ENCODE measurements at regions not wholly inside any gene's neighbourhood (a gene's known extent, or its start where the extent isn't known, plus 50 kb on each side); places are given as distances from the start of the nearest gene placed in this dataset.

DNA sequence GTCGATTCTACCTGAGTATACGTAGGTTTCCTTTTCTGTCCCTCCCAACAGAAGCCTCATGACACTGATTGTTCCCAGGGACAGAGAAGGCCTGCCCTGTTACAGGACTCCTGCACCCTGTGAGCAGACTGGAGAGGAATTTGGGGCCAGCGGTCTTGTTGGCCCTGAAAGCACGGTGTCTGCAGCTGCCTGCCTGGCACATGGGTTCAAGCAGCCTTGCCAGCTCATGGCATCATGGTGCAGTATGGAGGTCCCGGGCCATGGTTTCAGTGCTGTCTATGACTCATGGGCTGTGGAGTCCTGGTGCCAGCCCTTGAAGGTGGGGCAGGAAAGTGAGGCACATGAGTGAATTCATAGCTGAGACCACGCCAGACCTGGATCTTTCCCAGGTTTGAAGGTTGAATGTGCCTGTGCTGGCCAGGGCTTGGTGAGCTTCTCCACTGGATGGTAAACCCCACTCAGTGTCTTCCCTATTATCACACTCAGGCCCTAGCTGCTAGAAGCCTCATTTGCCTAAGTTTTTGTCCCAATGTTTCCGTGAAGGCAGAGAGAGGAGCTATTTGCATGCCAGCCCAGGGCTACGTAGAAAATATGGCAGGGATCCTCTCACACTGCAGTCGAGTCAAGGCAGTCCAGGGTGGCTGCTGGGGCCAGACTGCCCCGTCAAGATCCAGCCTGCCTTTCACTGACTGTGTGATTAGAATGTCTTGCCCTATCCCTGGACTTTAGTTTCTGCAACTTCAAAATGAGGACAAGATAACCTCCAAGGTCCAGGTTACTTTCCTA lies 277.2 kb upstream of the CCL2 start:
- peaks cover 14% of the 10 kb centered on the region for H3K9me3 Mint-ChIP-seq (ENCODE audit: unreplicated experiment)
- H3K4me3 Mint-ChIP-seq (ENCODE audit: unreplicated experiment): no peak overlapping the region
- peaks cover 12% of the 10 kb centered on the region for H3K4me1 Mint-ChIP-seq (ENCODE audit: low read depth, unreplicated experiment)
- no peak overlapping the region for H3K27ac Mint-ChIP-seq (ENCODE audit: unreplicated experiment)
- peaks cover 4% of the 10 kb centered on the region for H3K27me3 Mint-ChIP-seq (ENCODE audit: unreplicated experiment)
- peaks cover 11% of the 10 kb centered on the region for H3K36me3 Mint-ChIP-seq (ENCODE audit: unreplicated experiment)
- TF ChIP-seq, protein P1, sequence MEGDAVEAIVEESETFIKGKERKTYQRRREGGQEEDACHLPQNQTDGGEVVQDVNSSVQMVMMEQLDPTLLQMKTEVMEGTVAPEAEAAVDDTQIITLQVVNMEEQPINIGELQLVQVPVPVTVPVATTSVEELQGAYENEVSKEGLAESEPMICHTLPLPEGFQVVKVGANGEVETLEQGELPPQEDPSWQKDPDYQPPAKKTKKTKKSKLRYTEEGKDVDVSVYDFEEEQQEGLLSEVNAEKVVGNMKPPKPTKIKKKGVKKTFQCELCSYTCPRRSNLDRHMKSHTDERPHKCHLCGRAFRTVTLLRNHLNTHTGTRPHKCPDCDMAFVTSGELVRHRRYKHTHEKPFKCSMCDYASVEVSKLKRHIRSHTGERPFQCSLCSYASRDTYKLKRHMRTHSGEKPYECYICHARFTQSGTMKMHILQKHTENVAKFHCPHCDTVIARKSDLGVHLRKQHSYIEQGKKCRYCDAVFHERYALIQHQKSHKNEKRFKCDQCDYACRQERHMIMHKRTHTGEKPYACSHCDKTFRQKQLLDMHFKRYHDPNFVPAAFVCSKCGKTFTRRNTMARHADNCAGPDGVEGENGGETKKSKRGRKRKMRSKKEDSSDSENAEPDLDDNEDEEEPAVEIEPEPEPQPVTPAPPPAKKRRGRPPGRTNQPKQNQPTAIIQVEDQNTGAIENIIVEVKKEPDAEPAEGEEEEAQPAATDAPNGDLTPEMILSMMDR (IDR thresholded peaks at IDR 0.05; ENCODE audit: partially characterized antibody, unreplicated experiment): no peak
- DNase-seq: no peak

DNA sequence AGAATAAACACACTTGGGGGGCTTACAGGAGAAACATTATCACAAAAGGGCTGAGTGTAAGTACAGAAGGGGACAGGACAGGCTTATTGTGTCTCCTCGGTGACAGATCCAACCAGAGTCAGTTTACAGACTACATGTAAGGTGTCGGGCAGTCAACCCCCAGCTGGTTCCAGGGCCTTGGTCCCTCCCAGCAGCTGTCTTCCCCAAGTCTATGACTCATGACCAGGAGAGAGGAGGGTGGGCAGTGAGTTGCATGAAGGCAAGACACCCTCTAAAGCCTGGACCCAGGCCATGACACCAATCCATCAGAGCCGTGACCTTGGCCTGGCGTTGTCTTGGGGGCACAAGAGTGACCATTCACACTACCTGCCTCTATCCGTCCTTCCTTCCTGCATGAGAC lies 276.2 kb upstream of the CCL2 start:
- TF ChIP-seq, protein P1 (IDR thresholded peaks at IDR 0.05; ENCODE audit: partially characterized antibody, unreplicated experiment): no peak
- Mint-ChIP-seq H3K27ac (ENCODE audit: unreplicated experiment) (no peak overlapping the region), H3K4me1 (ENCODE audit: low read depth, unreplicated experiment) (peaks cover 10% of the 10 kb centered on the region), H3K36me3 (ENCODE audit: unreplicated experiment) (peaks cover 11% of the 10 kb centered on the region), H3K27me3 (ENCODE audit: unreplicated experiment) (peaks cover 4% of the 10 kb centered on the region), H3K4me3 (ENCODE audit: unreplicated experiment) (no peak overlapping the region), H3K9me3 (ENCODE audit: unreplicated experiment) (peaks cover 14% of the 10 kb centered on the region)
- no peak for DNase-seq

DNA sequence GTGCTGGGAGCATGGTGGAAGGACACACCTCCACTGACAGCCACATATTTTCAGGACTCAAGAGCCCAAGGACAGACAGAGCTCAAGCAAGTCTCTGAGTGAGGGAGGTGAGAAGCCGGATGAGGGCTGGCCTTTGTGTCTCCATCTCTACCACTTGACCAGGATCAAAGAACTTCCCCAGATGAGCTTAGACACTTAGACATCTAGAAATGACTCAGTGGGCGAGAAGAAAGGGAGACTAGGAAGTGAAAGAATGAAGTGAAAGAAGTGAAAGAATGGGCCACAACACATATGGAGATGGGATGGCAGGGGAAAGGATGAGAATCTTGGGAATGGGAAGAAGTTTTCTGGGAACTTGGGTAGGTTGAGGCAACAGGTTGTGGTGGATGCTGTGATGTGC lies 274.9 kb upstream of the CCL2 start:
- Mint-ChIP-seq H3K36me3 (ENCODE audit: unreplicated experiment) (peaks cover 10% of the 10 kb centered on the region), H3K27me3 (ENCODE audit: unreplicated experiment) (peaks cover 4% of the 10 kb centered on the region), H3K27ac (ENCODE audit: unreplicated experiment) (no peak overlapping the region), H3K4me3 (ENCODE audit: unreplicated experiment) (no peak overlapping the region), H3K4me1 (ENCODE audit: low read depth, unreplicated experiment) (peaks cover 15% of the 10 kb centered on the region), H3K9me3 (ENCODE audit: unreplicated experiment) (peaks cover 12% of the 10 kb centered on the region)
- DNase-seq: no peak
- TF ChIP-seq, protein P1 (IDR thresholded peaks at IDR 0.05; ENCODE audit: partially characterized antibody, unreplicated experiment): no peak

DNA sequence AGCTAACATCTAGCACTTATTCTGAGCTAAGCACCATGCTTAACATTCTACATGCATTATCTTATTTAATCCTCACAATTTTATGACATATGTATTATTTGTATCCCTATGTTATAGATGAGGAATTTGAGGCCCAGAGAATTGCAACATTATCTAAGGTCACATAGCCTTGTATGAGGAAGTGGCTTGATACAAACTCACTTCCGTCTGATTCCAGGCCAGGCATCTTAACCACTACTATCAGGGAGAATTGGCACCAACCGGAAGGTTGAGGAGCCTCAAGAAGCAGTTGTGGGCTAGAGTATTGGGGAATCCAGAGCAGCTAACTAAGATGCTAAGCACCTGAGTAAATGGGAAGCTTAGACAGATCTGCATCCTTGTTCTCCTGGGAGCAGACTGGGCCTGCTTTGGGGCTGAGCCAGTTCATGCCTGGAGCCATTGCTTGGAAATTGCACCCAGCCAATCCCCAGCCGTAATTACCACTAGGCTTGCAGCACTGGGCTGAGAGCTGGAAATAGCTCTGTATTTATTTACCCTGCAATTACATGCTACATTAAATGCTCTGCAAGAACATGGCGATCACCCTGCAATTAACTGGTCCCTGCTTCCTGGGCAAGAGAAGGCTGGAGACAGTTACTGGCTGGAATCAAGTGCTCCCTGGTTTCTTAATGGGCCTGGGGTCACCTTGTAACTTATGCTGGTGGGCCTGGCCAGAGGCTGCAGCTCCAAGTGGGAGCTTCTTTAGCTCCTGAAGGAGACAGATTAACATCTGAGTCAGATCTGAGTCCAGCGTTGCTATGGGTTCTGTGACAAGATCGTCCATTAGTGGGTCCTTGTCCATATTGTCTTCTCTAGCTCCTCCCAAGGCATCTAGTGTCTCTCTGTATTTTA lies 273.1 kb upstream of the CCL2 start:
- Mint-ChIP-seq H3K36me3 (ENCODE audit: unreplicated experiment) (peaks cover 4% of the 10 kb centered on the region), H3K9me3 (ENCODE audit: unreplicated experiment) (peaks cover 9% of the 10 kb centered on the region), H3K27me3 (ENCODE audit: unreplicated experiment) (peaks cover 4% of the 10 kb centered on the region), H3K27ac (ENCODE audit: unreplicated experiment) (no peak overlapping the region), H3K4me3 (ENCODE audit: unreplicated experiment) (no peak overlapping the region), H3K4me1 (ENCODE audit: low read depth, unreplicated experiment) (peaks cover 8% of the 10 kb centered on the region)
- DNase-seq: no peak
- TF ChIP-seq, protein P1 (IDR thresholded peaks at IDR 0.05; ENCODE audit: partially characterized antibody, unreplicated experiment): no peak

Measured in glutamatergic neuron (in vitro differentiated cells).